ENCODE measurements at regions not wholly inside any gene's neighbourhood (a gene's known extent, or its start where the extent isn't known, plus 50 kb on each side); places are given as distances from the start of the nearest gene placed in this dataset.

DNA sequence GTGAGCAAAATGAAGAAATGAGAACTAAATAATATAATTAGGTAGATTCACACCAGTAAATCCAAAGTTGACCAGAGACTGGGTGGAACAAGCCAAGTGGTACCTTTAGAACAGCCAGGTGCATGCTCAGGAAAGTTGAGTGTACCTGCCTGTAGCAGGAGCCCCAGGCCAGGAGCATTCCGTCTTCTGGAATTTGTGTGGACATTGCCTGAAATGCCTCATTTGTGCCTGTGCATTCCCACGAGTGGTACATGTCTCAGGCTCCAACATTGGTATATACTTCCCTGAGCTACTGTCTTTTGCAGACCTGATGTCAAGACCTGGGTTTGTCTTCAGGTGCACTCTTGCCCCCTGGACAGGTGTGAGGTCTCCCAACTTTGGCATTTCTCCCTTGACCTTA lies 187.6 kb upstream of the NECTIN1 start:
- no peaks in the 10 kb centered on the region for H3K36me3 ChIP-seq (replicated peaks in 1 of 2; ENCODE audit: control insufficient read depth in 1 of 2, insufficient read depth in 2 of 2, low read length in 2 of 2)
- DNase-seq (ENCODE audit: low spot score), result no peak
- CTCF ChIA-PET (ENCODE audit: low intra/inter-chr PET ratio, low total read pairs), result no interaction called here
- intact Hi-C loops (cut with micrococcal nuclease; ENCODE audit: unreplicated experiment) (no loop called here), in situ Hi-C loops (cut with HindIII; ENCODE audit: extremely low pct_ligation_motif_present, low pct_unique_long_range_greater_than_20kb) (no loop called here)
- H2AFZ ChIP-seq (ENCODE audit: low read length), result no peak overlapping the region
- no peak overlapping the region for H3K4me3 ChIP-seq (replicated peaks in 1 of 3; ENCODE audit: insufficient read depth in 1 of 3, low read depth in 2 of 3, low read length in 3 of 3)
- peaks cover 6 to 32% of the 10 kb centered on the region in 2 experiments for H3K27me3 ChIP-seq (ENCODE audit: control insufficient read depth in 1 of 2, insufficient read depth in 2 of 2, low read length in 2 of 2)
- H3K4me2 ChIP-seq (ENCODE audit: low read depth, low read length), result no peak overlapping the region
- H3K79me2 ChIP-seq (ENCODE audit: insufficient read depth, low read length), result no peaks in the 10 kb centered on the region
- ATAC-seq, result no peak
- POLR2A ChIA-PET, result no interaction called here
- no peak for FAIRE-seq
- no peak overlapping the region for H3K27ac ChIP-seq (ENCODE audit: extremely low read length, insufficient read depth, low read length)
- no peaks in the 10 kb centered on the region for H3K4me1 ChIP-seq (ENCODE audit: insufficient read depth, low read length)
- no peak overlapping the region for H3K9ac ChIP-seq (ENCODE audit: insufficient read depth, low read depth, low read length)
- WGBS (ENCODE audit: low lambda C conversion rate), result 0% methylated on average over 1 of the region's 2 CpGs
- H4K20me1 ChIP-seq (ENCODE audit: insufficient read depth, low read length), result no peaks in the 10 kb centered on the region
- H3K9me3 ChIP-seq (ENCODE audit: low read length), result no peaks in the 10 kb centered on the region
- BruUV-seq (replicated peaks), result no TSS peak
- TF ChIP-seq ZNF530 (CRISPR knock-in tag; IDR thresholded peaks at IDR 0.05; ENCODE audit: low read depth) (no peak), CCDC6 (CRISPR knock-in tag; IDR thresholded peaks at IDR 0.05) (no peak), KLF9 (CRISPR knock-in tag; IDR thresholded peaks at IDR 0.05; ENCODE audit: low read depth) (no peak), MIXL1 (CRISPR knock-in tag; IDR thresholded peaks at IDR 0.05) (no peak), ZNF24 (IDR thresholded peaks at IDR 0.05) (no peak), ZNF605 (CRISPR knock-in tag; IDR thresholded peaks at IDR 0.05) (no peak), HNRNPL (IDR thresholded peaks at IDR 0.05; ENCODE audit: low read depth, low read length) (no peak), ZNF83 (CRISPR knock-in tag; IDR thresholded peaks at IDR 0.05; ENCODE audit: borderline replicate concordance) (no peak), CHCHD3 (CRISPR knock-in tag; IDR thresholded peaks at IDR 0.05) (no peak), ZNF510 (CRISPR knock-in tag; IDR thresholded peaks at IDR 0.05; ENCODE audit: low read depth) (no peak), ZBTB7A (CRISPR knock-in tag; IDR thresholded peaks at IDR 0.05) (no peak)
- TF ChIP-seq, protein P1, sequence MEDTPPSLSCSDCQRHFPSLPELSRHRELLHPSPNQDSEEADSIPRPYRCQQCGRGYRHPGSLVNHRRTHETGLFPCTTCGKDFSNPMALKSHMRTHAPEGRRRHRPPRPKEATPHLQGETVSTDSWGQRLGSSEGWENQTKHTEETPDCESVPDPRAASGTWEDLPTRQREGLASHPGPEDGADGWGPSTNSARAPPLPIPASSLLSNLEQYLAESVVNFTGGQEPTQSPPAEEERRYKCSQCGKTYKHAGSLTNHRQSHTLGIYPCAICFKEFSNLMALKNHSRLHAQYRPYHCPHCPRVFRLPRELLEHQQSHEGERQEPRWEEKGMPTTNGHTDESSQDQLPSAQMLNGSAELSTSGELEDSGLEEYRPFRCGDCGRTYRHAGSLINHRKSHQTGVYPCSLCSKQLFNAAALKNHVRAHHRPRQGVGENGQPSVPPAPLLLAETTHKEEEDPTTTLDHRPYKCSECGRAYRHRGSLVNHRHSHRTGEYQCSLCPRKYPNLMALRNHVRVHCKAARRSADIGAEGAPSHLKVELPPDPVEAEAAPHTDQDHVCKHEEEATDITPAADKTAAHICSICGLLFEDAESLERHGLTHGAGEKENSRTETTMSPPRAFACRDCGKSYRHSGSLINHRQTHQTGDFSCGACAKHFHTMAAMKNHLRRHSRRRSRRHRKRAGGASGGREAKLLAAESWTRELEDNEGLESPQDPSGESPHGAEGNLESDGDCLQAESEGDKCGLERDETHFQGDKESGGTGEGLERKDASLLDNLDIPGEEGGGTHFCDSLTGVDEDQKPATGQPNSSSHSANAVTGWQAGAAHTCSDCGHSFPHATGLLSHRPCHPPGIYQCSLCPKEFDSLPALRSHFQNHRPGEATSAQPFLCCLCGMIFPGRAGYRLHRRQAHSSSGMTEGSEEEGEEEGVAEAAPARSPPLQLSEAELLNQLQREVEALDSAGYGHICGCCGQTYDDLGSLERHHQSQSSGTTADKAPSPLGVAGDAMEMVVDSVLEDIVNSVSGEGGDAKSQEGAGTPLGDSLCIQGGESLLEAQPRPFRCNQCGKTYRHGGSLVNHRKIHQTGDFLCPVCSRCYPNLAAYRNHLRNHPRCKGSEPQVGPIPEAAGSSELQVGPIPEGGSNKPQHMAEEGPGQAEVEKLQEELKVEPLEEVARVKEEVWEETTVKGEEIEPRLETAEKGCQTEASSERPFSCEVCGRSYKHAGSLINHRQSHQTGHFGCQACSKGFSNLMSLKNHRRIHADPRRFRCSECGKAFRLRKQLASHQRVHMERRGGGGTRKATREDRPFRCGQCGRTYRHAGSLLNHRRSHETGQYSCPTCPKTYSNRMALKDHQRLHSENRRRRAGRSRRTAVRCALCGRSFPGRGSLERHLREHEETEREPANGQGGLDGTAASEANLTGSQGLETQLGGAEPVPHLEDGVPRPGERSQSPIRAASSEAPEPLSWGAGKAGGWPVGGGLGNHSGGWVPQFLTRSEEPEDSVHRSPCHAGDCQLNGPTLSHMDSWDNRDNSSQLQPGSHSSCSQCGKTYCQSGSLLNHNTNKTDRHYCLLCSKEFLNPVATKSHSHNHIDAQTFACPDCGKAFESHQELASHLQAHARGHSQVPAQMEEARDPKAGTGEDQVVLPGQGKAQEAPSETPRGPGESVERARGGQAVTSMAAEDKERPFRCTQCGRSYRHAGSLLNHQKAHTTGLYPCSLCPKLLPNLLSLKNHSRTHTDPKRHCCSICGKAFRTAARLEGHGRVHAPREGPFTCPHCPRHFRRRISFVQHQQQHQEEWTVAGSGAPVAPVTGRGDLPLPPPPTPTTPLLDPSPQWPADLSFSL (CRISPR knock-in tag; IDR thresholded peaks at IDR 0.05), result no peak
- TF ChIP-seq, protein P2, sequence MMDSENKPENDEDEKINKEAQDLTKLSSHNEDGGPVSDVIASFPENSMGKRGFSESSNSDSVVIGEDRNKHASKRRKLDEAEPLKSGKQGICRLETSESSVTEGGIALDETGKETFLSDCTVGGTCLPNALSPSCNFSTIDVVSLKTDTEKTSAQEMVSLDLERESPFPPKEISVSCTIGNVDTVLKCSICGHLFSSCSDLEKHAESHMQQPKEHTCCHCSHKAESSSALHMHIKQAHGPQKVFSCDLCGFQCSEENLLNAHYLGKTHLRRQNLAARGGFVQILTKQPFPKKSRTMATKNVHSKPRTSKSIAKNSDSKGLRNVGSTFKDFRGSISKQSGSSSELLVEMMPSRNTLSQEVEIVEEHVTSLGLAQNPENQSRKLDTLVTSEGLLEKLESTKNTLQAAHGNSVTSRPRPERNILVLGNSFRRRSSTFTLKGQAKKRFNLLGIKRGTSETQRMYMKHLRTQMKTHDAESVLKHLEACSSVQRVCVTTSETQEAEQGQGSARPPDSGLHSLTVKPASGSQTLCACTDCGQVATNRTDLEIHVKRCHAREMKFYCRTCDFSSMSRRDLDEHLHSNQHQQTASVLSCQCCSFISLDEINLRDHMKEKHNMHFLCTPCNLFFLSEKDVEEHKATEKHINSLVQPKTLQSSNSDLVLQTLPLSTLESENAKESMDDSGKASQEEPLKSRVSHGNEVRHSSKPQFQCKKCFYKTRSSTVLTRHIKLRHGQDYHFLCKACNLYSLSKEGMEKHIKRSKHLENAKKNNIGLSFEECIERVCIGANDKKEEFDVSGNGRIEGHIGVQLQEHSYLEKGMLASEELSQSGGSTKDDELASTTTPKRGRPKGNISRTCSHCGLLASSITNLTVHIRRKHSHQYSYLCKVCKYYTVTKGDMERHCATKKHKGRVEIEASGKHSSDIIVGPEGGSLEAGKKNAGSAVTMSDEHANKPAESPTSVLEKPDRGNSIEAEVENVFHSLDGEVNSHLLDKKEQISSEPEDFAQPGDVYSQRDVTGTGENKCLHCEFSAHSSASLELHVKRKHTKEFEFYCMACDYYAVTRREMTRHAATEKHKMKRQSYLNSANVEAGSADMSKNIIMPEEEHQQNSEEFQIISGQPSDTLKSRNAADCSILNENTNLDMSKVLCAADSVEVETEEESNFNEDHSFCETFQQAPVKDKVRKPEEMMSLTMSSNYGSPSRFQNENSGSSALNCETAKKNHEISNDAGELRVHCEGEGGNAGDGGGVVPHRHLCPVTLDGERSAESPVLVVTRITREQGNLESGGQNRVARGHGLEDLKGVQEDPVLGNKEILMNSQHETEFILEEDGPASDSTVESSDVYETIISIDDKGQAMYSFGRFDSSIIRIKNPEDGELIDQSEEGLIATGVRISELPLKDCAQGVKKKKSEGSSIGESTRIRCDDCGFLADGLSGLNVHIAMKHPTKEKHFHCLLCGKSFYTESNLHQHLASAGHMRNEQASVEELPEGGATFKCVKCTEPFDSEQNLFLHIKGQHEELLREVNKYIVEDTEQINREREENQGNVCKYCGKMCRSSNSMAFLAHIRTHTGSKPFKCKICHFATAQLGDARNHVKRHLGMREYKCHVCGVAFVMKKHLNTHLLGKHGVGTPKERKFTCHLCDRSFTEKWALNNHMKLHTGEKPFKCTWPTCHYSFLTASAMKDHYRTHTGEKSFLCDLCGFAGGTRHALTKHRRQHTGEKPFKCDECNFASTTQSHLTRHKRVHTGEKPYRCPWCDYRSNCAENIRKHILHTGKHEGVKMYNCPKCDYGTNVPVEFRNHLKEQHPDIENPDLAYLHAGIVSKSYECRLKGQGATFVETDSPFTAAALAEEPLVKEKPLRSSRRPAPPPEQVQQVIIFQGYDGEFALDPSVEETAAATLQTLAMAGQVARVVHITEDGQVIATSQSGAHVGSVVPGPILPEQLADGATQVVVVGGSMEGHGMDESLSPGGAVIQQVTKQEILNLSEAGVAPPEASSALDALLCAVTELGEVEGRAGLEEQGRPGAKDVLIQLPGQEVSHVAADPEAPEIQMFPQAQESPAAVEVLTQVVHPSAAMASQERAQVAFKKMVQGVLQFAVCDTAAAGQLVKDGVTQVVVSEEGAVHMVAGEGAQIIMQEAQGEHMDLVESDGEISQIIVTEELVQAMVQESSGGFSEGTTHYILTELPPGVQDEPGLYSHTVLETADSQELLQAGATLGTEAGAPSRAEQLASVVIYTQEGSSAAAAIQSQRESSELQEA (CRISPR knock-in tag; IDR thresholded peaks at IDR 0.05; ENCODE audit: not compliant biosample characterization), result no peak

Measured in HepG2 (cell line).